Renal pelvis (tissue), 1 donor: ENCODE measurements at regions not wholly inside any gene's neighbourhood (a gene's known extent, or its start where the extent isn't known, plus 50 kb on each side); places are given as distances from the start of the nearest gene placed in this dataset.
"Not testable (repeated sequence)": the region's sequence is repeated elsewhere in the genome, so short reads cannot be mapped to it uniquely, and the experiment has no call there.

Source experiments
- DNase-seq: peaks from one replicate; pipeline ENCODE4 v3.0.0-alpha.2; 2013

- DNase-seq: no peak
Measured at GRCh38 chr1:37161171-37161570, 126.9 kb upstream of the GRIK3 start.

GRCh38 chr1:37162059-37162458 is 127.7 kb upstream of the GRIK3 start:
- no peak for DNase-seq

- no peak for DNase-seq
Measured at GRCh38 chr1:37166005-37166404, 131.7 kb upstream of the GRIK3 start.

- no peak for DNase-seq
Measured at GRCh38 chr1:37167479-37167878, 133.2 kb upstream of the GRIK3 start.

GRCh38 chr1:37169241-37169640 is 134.9 kb upstream of the GRIK3 start:
- no peak for DNase-seq

GRCh38 chr1:37169743-37170275 is 135.5 kb upstream of the GRIK3 start:
- DNase-seq: no peak

- peak; percentile 4 for DNase-seq
Measured at GRCh38 chr1:37171691-37172090, 137.4 kb upstream of the GRIK3 start.

GRCh38 chr1:37174341-37174740 is 140.0 kb upstream of the GRIK3 start:
- DNase-seq: no peak

GRCh38 chr1:37174876-37175275 is 140.6 kb upstream of the GRIK3 start:
- DNase-seq: no peak

- no peak for DNase-seq
Measured at GRCh38 chr1:37175666-37176215, 141.4 kb upstream of the GRIK3 start.

- no peak for DNase-seq
Measured at GRCh38 chr1:37176269-37176668, 142.0 kb upstream of the GRIK3 start.

- peak; percentile 4 for DNase-seq
Measured at GRCh38 chr1:37177230-37177864, 143.0 kb upstream of the GRIK3 start.

- no peak for DNase-seq
Measured at GRCh38 chr1:37181425-37181824, 147.1 kb upstream of the GRIK3 start.

GRCh38 chr1:37184789-37185188 is 150.5 kb upstream of the GRIK3 start:
- DNase-seq: no peak

- no peak for DNase-seq
Measured at GRCh38 chr1:37186246-37186756, 152.0 kb upstream of the GRIK3 start.

- no peak for DNase-seq
Measured at GRCh38 chr1:37189111-37189510, 154.8 kb upstream of the GRIK3 start.

- DNase-seq: no peak
Measured at GRCh38 chr1:37197411-37197810, 163.1 kb upstream of the GRIK3 start.

GRCh38 chr1:37214305-37214704 is 180.0 kb upstream of the GRIK3 start:
- DNase-seq: not testable (repeated sequence)

GRCh38 chr1:37233606-37234005 is 199.3 kb upstream of the GRIK3 start:
- no peak for DNase-seq

- DNase-seq: no peak
Measured at GRCh38 chr1:37234941-37235418, 200.7 kb upstream of the GRIK3 start.

- no peak for DNase-seq
Measured at GRCh38 chr1:37237948-37238347, 203.6 kb upstream of the GRIK3 start.

- no peak for DNase-seq
Measured at GRCh38 chr1:37238364-37239224, 204.3 kb upstream of the GRIK3 start.
